Lower lobe of right lung (tissue), 2 donors: ENCODE measurements at regions not wholly inside any gene's neighbourhood (a gene's known extent, or its start where the extent isn't known, plus 50 kb on each side); places are given as distances from the start of the nearest gene placed in this dataset.

Source experiments
- ATAC-seq, 2 donors: fragments of 200-7000 bp; cut with Tn5 transposase; one replicate each; pipeline ENCODE4 v1.9.1; 2020 to 2022; ENCODE audit warnings: mild to moderate bottlenecking in 2 of 2, moderate library complexity in 2 of 2
- DNase-seq: peaks from one replicate; pipeline ENCODE4 v3.0.0-alpha.2; 2020
- H3K27ac ChIP-seq: fragments of 200-600 bp; one replicate; pipeline ENCODE4 v1.8.0; 2022
- H3K27me3 ChIP-seq: fragments of 200-600 bp; one replicate; pipeline ENCODE4 v1.8.0; 2022; ENCODE audit warnings: low read depth
- H3K36me3 ChIP-seq: fragments of 200-600 bp; one replicate; pipeline ENCODE4 v1.8.0; 2022; ENCODE audit warnings: mild to moderate bottlenecking
- H3K4me1 ChIP-seq: fragments of 200-600 bp; one replicate; pipeline ENCODE4 v1.8.0; 2022
- H3K4me3 ChIP-seq: fragments of 200-600 bp; one replicate; pipeline ENCODE4 v1.8.0; 2022; ENCODE audit warnings: mild to moderate bottlenecking
- H3K9me3 ChIP-seq: fragments of 200-600 bp; one replicate; pipeline ENCODE4 v1.8.0; 2022
- CTCF ChIP-seq: fragments of 200-600 bp; IDR thresholded peaks from one replicate; pipeline ENCODE4 v1.8.0; 2022; ENCODE audit warnings: antibody characterized with exemption, mild to moderate bottlenecking
- intact Hi-C: fragments of 100-400 bp; cut with DNase I; formaldehyde crosslinking; loops from one replicate; pipeline ENCODE4 v1.11.0; 2022
- donor health status: DM: no; HTN: yes; CAD: no; lungs with severe emphysema.

- DNase-seq (no peak), ATAC-seq (no peak)
- Histone ChIP-seq H3K36me3 (no peaks in the 10 kb centered on the region), H3K27me3 (no peaks in the 10 kb centered on the region), H3K27ac (no peak overlapping the region), H3K4me1 (no peaks in the 10 kb centered on the region), H3K4me3 (no peak overlapping the region), H3K9me3 (no peaks in the 10 kb centered on the region)
- intact Hi-C loops: no loop called here
- TF ChIP-seq CTCF: no peak
Measured at GRCh38 chr9:38216572-38216971, 147.5 kb upstream of the SHB start.

- intact Hi-C loops: no loop called here
- H3K9me3 ChIP-seq: no peaks in the 10 kb centered on the region
- TF ChIP-seq CTCF: no peak
- no peaks in the 10 kb centered on the region for H3K4me1 ChIP-seq
- ATAC-seq (no peak), DNase-seq (no peak)
- no peaks in the 10 kb centered on the region for H3K27me3 ChIP-seq
- no peak overlapping the region for H3K4me3 ChIP-seq
- no peak overlapping the region for H3K27ac ChIP-seq
- H3K36me3 ChIP-seq: no peaks in the 10 kb centered on the region
Measured at GRCh38 chr9:38215465-38215864, 146.4 kb upstream of the SHB start.

GRCh38 chr9:38214432-38214831, 145.4 kb upstream of the SHB start:
- Histone ChIP-seq H3K4me3 (no peak overlapping the region), H3K4me1 (no peaks in the 10 kb centered on the region), H3K27ac (no peak overlapping the region), H3K27me3 (no peaks in the 10 kb centered on the region), H3K36me3 (no peaks in the 10 kb centered on the region), H3K9me3 (no peaks in the 10 kb centered on the region)
- no peak for ATAC-seq
- intact Hi-C loops: no loop called here
- DNase-seq: no peak
- no peak for TF ChIP-seq CTCF

GRCh38 chr9:38213631-38214299, 144.7 kb upstream of the SHB start:
- no peak for DNase-seq
- Histone ChIP-seq H3K4me3 (no peak overlapping the region), H3K4me1 (no peaks in the 10 kb centered on the region), H3K27ac (no peak overlapping the region), H3K27me3 (no peaks in the 10 kb centered on the region), H3K9me3 (no peaks in the 10 kb centered on the region), H3K36me3 (no peaks in the 10 kb centered on the region)
- intact Hi-C loops: no loop called here
- ATAC-seq: no peak
- TF ChIP-seq CTCF: no peak

GRCh38 chr9:38212016-38212415, 143.0 kb upstream of the SHB start:
- no peak for ATAC-seq
- Histone ChIP-seq H3K36me3 (no peaks in the 10 kb centered on the region), H3K9me3 (no peaks in the 10 kb centered on the region), H3K27ac (no peak overlapping the region), H3K4me3 (no peak overlapping the region), H3K4me1 (no peaks in the 10 kb centered on the region), H3K27me3 (no peaks in the 10 kb centered on the region)
- DNase-seq: no peak
- intact Hi-C loops: no loop called here
- TF ChIP-seq CTCF: no peak
